HG03066 (cell line): ENCODE measurements at regions not wholly inside any gene's neighbourhood (a gene's known extent, or its start where the extent isn't known, plus 50 kb on each side); places are given as distances from the start of the nearest gene placed in this dataset.
"Not testable (repeated sequence)": the region's sequence is repeated elsewhere in the genome, so short reads cannot be mapped to it uniquely, and the experiment has no call there.

Experiments
- ATAC-seq: cut with Tn5 transposase; IDR thresholded peaks from one replicate; pipeline ENCODE4 v1.9.1; 2021; ENCODE audit warnings: low read depth; ENCODE audit not compliant: unreplicated experiment

- ATAC-seq, result peak; percentile 88
Observed at GRCh38 chr15:98311566-98312188, 336.7 kb upstream of the IGF1R start.

DNA sequence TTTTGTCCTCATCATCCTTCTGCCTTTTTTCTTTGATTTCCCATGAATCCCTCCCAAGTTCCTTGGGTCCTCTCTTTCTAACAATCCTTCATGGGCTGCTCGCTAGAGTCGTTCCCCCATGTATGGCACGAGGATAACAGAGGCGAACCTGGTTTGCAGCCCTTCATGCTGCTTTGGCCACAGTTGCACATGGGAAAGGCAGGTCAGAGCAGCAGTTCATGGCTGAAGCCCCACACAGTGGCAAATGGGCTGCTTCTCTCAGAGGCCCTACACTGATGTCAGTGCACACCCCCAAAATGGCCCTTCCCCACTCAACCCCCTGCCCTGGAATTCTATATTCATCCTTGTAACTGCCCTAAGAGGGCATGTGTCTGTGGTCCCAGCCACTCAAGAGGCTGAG is 335.4 kb upstream of the IGF1R start:
- ATAC-seq, result no peak

- no peak for ATAC-seq
Observed at GRCh38 chr15:98315971-98316370, 332.4 kb upstream of the IGF1R start.

DNA sequence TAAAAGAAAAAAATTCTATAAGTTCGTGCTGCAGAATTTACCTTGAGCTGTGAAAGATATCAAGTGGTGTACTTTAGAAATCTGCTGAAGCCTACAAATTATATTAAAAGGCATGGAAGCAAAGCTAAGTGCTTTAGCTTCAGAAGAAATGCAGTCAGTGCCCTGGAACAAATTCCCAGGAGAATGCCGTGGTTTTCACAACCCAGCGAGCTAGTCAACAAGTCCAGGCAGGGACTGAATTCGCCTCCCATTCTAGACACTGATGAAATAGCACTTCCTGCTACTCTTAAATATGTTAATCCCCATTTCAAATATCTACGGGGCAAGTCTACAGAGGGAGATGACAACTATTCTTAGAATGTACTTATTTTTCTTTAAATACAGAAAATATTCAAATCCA is 326.4 kb upstream of the IGF1R start:
- ATAC-seq, result no peak

DNA sequence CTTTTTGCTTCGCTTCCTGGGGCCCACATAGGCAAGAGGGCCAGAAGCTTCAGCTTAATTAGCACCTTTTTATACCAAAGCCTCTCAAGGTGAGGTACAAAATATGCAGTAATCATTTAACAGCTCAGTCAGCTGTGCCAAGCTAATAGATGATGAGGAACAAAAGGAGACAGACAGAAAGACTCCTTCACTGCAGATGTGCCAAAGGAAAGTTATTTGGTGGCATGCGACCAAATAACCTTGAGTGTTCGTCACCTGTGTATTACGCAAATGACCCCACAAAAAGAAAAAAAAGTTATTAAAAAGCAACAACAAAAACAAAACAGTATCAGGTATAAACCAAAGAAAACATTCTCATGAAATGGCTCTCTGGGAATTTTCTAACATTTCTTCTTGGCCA is 325.8 kb upstream of the IGF1R start:
- ATAC-seq, result no peak

DNA sequence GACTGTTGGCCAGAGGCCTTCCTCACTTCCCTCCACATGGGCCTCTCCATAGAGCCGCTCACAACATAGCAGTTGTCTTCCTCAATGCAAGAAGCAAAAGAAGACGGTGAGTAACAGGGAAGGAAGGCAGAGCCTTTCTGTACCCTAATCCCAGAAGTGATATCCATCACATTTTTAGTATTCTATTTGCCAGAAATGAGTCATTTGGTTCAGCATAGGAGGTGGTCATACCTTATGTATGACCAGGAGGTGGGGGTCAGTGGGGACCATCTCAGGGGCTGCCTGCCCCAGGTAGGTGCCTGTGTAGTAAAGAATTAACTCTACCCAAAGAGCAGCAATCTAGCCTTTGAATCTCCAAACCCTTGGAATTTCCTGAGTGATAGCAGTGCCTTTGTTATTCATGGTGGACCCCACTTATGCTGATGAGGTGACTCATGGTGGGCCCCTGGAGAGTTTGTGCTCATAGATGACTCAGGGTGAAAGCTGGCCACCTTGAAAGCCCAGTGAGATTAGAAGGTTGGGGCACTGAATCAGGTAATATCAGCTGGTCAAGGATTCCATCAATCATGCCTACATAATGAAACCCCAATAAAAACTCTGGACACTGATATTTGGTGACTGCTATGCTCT is 323.9 kb upstream of the IGF1R start:
- ATAC-seq, result no peak

- no peak for ATAC-seq
Observed at GRCh38 chr15:98326804-98327203, 321.5 kb upstream of the IGF1R start.

GRCh38 chr15:98330258-98330657 is 318.1 kb upstream of the IGF1R start:
- no peak for ATAC-seq

DNA sequence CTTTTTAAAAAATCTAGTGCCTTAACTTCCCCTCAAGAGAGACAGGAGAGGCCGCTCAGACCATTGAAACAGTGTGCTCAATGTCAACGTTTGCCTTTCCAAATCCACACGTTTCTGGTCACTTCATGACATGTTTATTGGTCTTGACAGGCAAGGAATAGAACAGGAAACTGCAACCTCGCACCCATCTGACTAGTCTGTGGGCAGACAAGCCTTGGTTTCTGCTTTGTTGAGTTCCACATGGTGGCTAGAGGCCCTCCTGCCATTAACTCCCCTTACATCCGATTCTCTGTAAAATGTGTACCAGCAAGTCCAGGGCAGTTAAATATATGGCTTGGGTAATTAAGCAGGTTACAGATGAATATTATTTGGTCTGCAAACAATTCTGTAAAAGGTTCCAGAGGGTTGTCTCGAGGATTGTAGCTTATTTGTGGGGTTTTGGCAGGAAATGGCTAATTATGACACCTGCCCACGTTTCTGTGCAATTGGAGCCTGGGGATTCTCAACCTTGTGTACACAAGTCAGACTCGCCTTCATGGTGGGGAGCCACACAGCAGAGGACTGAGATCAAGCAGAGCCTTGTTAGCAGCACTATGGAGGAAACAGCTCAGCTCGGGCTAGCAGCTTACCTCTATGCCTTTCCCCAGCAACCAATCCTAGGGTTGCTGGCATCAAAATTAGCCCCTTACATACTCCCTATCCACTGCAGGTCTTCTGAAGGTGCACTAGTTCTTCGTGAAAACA is 317.5 kb upstream of the IGF1R start:
- no peak for ATAC-seq

DNA sequence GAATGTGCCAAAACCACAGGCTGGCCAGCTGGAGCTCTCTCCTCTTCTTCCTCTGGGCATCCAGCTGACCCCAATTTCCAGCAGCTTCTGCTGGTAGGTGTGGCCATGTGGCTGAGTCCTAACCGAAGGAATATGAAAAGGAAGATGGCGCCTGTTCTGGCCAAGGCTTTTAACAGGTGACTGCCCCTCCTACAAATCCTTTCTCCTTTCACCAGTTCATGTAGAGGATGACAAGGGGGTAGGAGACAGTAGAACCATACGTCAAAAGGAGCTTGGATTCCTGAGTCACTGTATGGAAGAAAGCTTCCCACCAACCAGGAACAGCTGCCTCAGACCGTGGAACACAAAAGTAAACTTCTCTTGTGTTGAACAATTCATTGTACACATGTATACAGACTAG is 316.7 kb upstream of the IGF1R start:
- ATAC-seq, result no peak

DNA sequence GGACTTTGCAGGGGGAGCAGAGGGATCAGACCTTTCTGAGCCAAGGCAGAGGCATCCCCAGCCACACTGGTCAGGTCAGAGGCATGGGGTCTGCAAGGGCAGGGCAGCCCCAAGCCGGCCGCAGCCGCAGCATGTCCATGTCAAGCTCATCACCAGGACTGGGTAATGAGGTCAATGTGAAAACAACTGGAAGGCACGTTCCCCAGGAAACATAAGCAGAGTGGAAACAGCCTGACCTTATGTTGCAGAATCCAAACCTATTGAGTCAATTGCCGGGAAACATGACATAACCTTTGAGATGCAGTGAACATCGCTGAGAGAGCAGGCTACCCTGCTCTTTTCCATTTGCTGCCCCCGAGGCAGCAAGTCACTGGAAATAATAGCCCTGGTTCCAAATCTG is 315.1 kb upstream of the IGF1R start:
- ATAC-seq, result no peak

DNA sequence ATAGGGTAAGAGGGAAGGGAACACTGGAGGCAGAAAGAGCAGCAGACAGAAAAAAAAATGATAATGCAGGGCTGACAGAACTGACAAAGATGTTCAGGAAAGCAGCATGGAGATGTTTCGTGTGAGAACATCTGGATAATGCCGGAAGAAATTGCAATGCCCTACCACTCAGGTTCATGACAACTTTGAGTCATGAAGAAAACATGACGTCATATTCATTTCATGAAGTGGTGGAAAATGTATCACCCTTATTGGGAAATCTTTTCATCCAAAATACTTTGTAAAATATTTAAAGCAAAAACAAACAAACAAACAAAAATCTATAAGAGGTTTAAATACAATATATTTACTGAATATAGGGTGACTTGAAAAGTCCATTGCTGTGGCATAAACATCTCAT is 305.4 kb upstream of the IGF1R start:
- ATAC-seq, result no peak

- no peak for ATAC-seq
Observed at GRCh38 chr15:98344591-98344990, 303.7 kb upstream of the IGF1R start.

- ATAC-seq, result no peak
Observed at GRCh38 chr15:98347001-98347400, 301.3 kb upstream of the IGF1R start.

DNA sequence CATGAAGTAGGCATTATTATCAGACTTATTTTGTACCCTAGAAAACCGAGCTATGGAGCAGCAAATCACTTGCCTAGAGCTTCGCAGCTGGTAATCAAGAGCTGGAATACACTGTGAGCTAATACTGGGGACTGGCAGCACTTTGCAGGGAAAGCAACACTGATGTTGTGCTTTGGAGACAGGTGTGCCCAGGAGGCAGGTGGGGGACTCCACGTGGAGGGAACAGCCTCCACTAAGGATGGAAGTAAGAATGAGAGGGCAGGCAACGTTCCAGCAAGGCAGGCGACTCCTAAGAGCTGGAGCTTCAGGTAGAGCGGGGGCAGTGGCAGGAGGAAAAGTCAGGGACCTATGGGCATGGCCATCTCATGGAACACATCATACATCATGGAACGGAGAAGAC is 300.5 kb upstream of the IGF1R start:
- ATAC-seq, result no peak

GRCh38 chr15:98350276-98350675 is 298.1 kb upstream of the IGF1R start:
- ATAC-seq, result no peak

GRCh38 chr15:98358274-98358673 is 290.1 kb upstream of the IGF1R start:
- not testable (repeated sequence) for ATAC-seq

GRCh38 chr15:98358971-98359370 is 289.4 kb upstream of the IGF1R start:
- ATAC-seq, result no peak

- ATAC-seq, result no peak
Observed at GRCh38 chr15:98363416-98363815, 284.9 kb upstream of the IGF1R start.

- ATAC-seq, result no peak
Observed at GRCh38 chr15:98363955-98364354, 284.4 kb upstream of the IGF1R start.

- no peak for ATAC-seq
Observed at GRCh38 chr15:98369081-98369716, 279.1 kb upstream of the IGF1R start.
